ENCODE measurements at regions not wholly inside any gene's neighbourhood (a gene's known extent, or its start where the extent isn't known, plus 50 kb on each side); places are given as distances from the start of the nearest gene placed in this dataset.

DNA sequence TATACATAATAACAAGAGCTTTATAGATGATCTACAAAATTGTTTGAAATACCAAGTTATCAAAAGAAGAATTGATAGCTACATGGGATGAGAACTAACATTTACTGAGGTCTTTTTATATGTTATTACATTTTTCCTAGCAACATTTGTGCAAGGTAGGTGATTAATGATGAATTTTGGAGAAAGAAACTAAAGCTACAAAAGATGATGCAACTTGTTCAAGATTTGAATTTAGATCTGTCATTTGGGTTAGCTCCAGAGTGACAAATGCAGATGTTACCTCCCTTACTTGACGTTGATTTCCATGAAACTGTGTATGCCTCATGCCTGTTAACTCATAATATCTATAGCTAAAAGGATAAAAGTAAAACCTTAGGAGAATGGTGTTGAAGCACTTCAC is 84.5 kb upstream of the EYA4 start:
- Histone ChIP-seq H3K4me3 (ENCODE audit: low read depth, low read length) (no peak overlapping the region), H3K27me3 (ENCODE audit: control insufficient read depth, insufficient read depth, low read length) (no peaks in the 10 kb centered on the region), H3K9me3 (ENCODE audit: control insufficient read depth, insufficient read depth, low read length) (peaks cover 11% of the 10 kb centered on the region; the same call in 1 of the 2 replicates), H3K27ac (ENCODE audit: low read depth, low read length) (no peak overlapping the region)
- no peak for DNase-seq (ENCODE audit: low read depth, low spot score)
- CTCF ChIA-PET, result no interaction called here
- TF ChIP-seq, protein P1, sequence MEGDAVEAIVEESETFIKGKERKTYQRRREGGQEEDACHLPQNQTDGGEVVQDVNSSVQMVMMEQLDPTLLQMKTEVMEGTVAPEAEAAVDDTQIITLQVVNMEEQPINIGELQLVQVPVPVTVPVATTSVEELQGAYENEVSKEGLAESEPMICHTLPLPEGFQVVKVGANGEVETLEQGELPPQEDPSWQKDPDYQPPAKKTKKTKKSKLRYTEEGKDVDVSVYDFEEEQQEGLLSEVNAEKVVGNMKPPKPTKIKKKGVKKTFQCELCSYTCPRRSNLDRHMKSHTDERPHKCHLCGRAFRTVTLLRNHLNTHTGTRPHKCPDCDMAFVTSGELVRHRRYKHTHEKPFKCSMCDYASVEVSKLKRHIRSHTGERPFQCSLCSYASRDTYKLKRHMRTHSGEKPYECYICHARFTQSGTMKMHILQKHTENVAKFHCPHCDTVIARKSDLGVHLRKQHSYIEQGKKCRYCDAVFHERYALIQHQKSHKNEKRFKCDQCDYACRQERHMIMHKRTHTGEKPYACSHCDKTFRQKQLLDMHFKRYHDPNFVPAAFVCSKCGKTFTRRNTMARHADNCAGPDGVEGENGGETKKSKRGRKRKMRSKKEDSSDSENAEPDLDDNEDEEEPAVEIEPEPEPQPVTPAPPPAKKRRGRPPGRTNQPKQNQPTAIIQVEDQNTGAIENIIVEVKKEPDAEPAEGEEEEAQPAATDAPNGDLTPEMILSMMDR (IDR thresholded peaks at IDR 0.05; ENCODE audit: low read depth, low read length), result no peak
- POLR2A ChIA-PET, result no interaction called here

DNA sequence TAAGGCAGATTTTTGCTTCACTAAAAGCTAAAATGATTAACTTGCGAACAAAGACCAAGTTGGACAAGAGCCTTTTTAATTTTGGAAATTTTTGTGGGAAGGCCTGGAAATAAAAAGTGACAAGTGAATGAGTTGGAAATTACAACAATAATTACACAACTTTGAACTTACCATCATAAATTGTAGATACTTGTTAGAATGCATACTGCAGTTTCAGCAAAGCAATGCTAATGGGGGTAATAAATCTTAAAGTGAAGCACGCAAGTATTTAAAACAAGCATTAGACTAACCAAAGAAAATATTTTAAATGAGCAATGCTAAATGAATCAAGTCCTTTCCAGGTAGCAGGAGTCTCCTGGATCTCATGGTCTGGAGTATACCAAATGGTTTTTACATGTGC is 83.2 kb upstream of the EYA4 start:
- no peak for DNase-seq (ENCODE audit: low read depth, low spot score)
- no peak overlapping the region for H3K4me3 ChIP-seq (ENCODE audit: low read depth, low read length)
- H3K9me3 ChIP-seq (ENCODE audit: control insufficient read depth, insufficient read depth, low read length), result peaks cover 11% of the 10 kb centered on the region; the same call in 1 of the 2 replicates
- TF ChIP-seq, protein P1 (IDR thresholded peaks at IDR 0.05; ENCODE audit: low read depth, low read length), result no peak
- ChIA-PET POLR2A (no interaction called here), CTCF (interaction anchor here (1.2 to 1.9 kb wide), 2 partner anchors 10 to 28 kb away, joined by 4 to 6 read pairs; no protein-coding TSS in a partner anchor)
- H3K27ac ChIP-seq (ENCODE audit: low read depth, low read length), result no peak overlapping the region
- no peaks in the 10 kb centered on the region for H3K27me3 ChIP-seq (ENCODE audit: control insufficient read depth, insufficient read depth, low read length)

DNA sequence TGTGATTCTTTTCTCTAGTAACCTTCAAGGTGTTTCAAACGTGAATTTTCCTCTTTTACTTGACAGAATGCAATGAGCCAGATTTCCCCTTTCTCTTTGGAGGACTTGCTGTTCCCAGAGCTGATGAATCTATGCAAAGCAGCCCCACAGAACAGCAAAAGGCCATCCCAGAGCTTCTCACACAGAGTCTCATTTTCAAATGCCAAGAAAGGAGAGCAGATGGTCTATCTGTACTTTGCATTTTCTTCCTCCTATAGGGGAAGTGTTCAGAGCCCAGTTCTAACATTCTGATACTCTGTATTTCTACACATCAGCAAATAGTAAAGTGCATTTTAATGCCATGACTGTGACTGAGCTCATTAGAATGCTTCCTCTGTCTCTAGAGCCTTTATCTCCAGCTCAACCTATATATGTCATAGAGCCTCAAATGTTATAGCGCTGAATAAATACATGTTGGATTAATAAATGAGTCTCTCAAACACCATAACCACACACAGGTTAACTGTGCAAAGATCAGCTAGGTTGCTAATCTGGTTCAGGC is 81.8 kb upstream of the EYA4 start:
- Histone ChIP-seq H3K27ac (ENCODE audit: low read depth, low read length) (no peak overlapping the region), H3K9me3 (ENCODE audit: control insufficient read depth, insufficient read depth, low read length) (peaks cover 10% of the 10 kb centered on the region; the same call in 1 of the 2 replicates), H3K4me3 (ENCODE audit: low read depth, low read length) (no peak overlapping the region), H3K27me3 (ENCODE audit: control insufficient read depth, insufficient read depth, low read length) (no peaks in the 10 kb centered on the region)
- ChIA-PET POLR2A (no interaction called here), CTCF (interaction anchor here (1.9 kb wide), 1 partner anchor 26 kb away, joined by 6 read pairs; no protein-coding TSS in a partner anchor)
- TF ChIP-seq, protein P1 (IDR thresholded peaks at IDR 0.05; ENCODE audit: low read depth, low read length), result no peak
- no peak for DNase-seq (ENCODE audit: low read depth, low spot score)

DNA sequence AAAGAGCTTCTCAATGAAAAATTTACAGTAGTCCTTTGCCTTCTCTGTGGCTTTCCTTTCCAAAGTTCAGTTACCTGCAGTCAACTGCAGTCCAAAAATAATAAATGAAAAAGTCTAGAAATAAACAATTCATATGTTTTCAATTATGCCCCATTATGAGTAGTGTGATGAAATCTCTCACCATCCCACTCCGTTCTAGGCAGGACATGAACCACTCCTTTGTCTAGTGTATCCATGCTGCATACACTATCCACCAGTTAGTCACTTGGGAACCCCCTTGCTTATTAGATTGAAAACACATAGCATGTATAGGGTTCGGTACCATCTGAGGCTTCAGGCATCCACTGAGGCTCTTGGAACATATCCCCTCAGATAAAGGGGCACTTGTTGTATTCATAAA is 80.6 kb upstream of the EYA4 start:
- H3K27me3 ChIP-seq (ENCODE audit: control insufficient read depth, insufficient read depth, low read length), result no peaks in the 10 kb centered on the region
- H3K4me3 ChIP-seq (ENCODE audit: low read depth, low read length), result no peak overlapping the region
- H3K27ac ChIP-seq (ENCODE audit: low read depth, low read length), result no peak overlapping the region
- POLR2A ChIA-PET, result no interaction called here
- CTCF ChIA-PET, result interaction anchor here (1.0 kb wide), 1 partner anchor 25 kb away, joined by 4 read pairs; no protein-coding TSS in a partner anchor
- H3K9me3 ChIP-seq (ENCODE audit: control insufficient read depth, insufficient read depth, low read length), result no peaks in the 10 kb centered on the region
- DNase-seq (ENCODE audit: low read depth, low spot score), result no peak
- TF ChIP-seq, protein P1 (IDR thresholded peaks at IDR 0.05; ENCODE audit: low read depth, low read length), result no peak

DNA sequence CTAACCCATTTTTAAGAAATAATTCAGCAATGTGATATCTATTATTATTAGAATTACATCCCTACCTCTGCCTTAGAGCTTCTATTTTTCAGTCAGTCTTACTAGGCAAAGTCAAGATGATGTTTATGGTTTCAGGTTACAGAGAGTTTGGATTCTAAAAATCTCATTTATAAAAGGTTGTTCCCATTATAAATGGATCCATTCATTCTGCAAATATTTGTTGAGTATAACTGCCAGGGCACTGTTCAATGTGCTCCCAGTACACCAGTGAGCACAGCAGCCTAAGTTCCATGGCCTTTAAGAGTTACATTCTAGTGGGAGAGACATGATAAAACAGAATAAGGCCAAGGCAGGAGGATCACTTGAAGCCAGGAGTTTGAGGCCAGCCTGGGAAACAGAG is 75.9 kb upstream of the EYA4 start:
- Histone ChIP-seq H3K27me3 (ENCODE audit: control insufficient read depth, insufficient read depth, low read length) (no peaks in the 10 kb centered on the region), H3K27ac (ENCODE audit: low read depth, low read length) (no peak overlapping the region), H3K4me3 (ENCODE audit: low read depth, low read length) (no peak overlapping the region), H3K9me3 (ENCODE audit: control insufficient read depth, insufficient read depth, low read length) (no peaks in the 10 kb centered on the region)
- CTCF ChIA-PET, result interaction anchor here (0.6 kb wide), 2 partner anchors 15 to 1657 kb away, joined by 3 to 10 read pairs; no protein-coding TSS in a partner anchor
- no peak for DNase-seq (ENCODE audit: low read depth, low spot score)
- TF ChIP-seq, protein P1 (IDR thresholded peaks at IDR 0.05; ENCODE audit: low read depth, low read length), result no peak
- POLR2A ChIA-PET, result interaction anchor here (1.0 kb wide), 1 partner anchor 72 kb away, joined by 3 read pairs; no protein-coding TSS in a partner anchor

All from AG04450 (cell line).